Neural cell (in vitro differentiated cells): ENCODE measurements at regions not wholly inside any gene's neighbourhood (a gene's known extent, or its start where the extent isn't known, plus 50 kb on each side); places are given as distances from the start of the nearest gene placed in this dataset.
"Not testable (repeated sequence)": the region's sequence is repeated elsewhere in the genome, so short reads cannot be mapped to it uniquely, and the experiment has no call there.

Source experiments
- H2AFZ ChIP-seq: fragments of 200-600, 300-800 bp; sonication (generic), shearing (Covaris generic); 2 replicates; pipeline ENCODE4 v1.6.0; 2014; ENCODE audit warnings: low read depth, mild to moderate bottlenecking, antibody characterized with exemption, low read length, moderate library complexity
- H3F3A ChIP-seq: fragments of 200-600 bp; shearing (Covaris generic); 2 replicates; pipeline ENCODE4 v1.6.1; 2016; ENCODE audit warnings: mild to moderate bottlenecking, moderate library complexity, mixed read lengths, antibody characterized with exemption, low read length; ENCODE audit not compliant: insufficient read depth, poor library complexity, severe bottlenecking
- H3K27ac ChIP-seq: fragments of 200-600, 300-800 bp; sonication (generic), shearing (Covaris generic); 2 replicates; pipeline ENCODE4 v1.5.1; 2014; ENCODE audit warnings: mild to moderate bottlenecking, low read length, moderate library complexity
- H3K27me3 ChIP-seq: fragments of 300-800, 200-600 bp; sonication (generic), shearing (Covaris generic); 2 replicates; pipeline ENCODE4 v1.6.0; 2014; ENCODE audit warnings: mild to moderate bottlenecking, low read depth, low read length, moderate library complexity; ENCODE audit not compliant: insufficient read depth
- H3K36me3 ChIP-seq: fragments of 300-800, 200-600 bp; sonication (generic), shearing (Covaris generic); 2 replicates; pipeline ENCODE4 v1.5.1; 2014; ENCODE audit warnings: mild to moderate bottlenecking, antibody characterized with exemption, low read length, moderate library complexity; ENCODE audit not compliant: insufficient read depth
- H3K4me2 ChIP-seq: fragments of 300-800, 200-600 bp; sonication (generic), shearing (Covaris generic); 2 replicates; pipeline ENCODE4 v1.6.0; 2014; ENCODE audit warnings: mild to moderate bottlenecking, low read length
- H3K4me3 ChIP-seq: fragments of 300-800, 200-600 bp; sonication (generic), shearing (Covaris generic); 2 replicates; pipeline ENCODE4 v1.5.1; 2014; ENCODE audit warnings: mild to moderate bottlenecking, low read length, moderate library complexity
- H3K79me2 ChIP-seq: fragments of 200-600 bp; shearing (Covaris generic); replicated peaks from 2 replicates; pipeline ENCODE4 v1.6.0; 2014; ENCODE audit warnings: mild to moderate bottlenecking, low read length, moderate library complexity; ENCODE audit not compliant: insufficient read depth
- H3K9ac ChIP-seq: fragments of 300-800, 200-600 bp; sonication (generic), shearing (Covaris generic); 2 replicates; pipeline ENCODE4 v1.6.1; 2016; ENCODE audit warnings: mild to moderate bottlenecking, low read length, mixed read lengths
- H3K9me2 ChIP-seq: fragments of 200-600 bp; shearing (Covaris generic); 2 replicates; pipeline ENCODE4 v1.6.1; 2016; ENCODE audit warnings: mild to moderate bottlenecking, low read length, mixed read lengths; ENCODE audit not compliant: insufficient read depth
- H3K9me3 ChIP-seq: fragments of 200-600, 300-800 bp; sonication (generic), shearing (Covaris generic); 2 replicates; pipeline ENCODE4 v1.6.1; 2016; ENCODE audit warnings: mild to moderate bottlenecking, mixed run types, low read length, moderate library complexity, mixed read lengths
- H4K20me1 ChIP-seq: fragments of 200-600 bp; shearing (Covaris generic); 2 replicates; pipeline ENCODE4 v1.6.1; 2016; ENCODE audit warnings: mild to moderate bottlenecking, mixed run types; ENCODE audit not compliant: insufficient read depth
- CTCF ChIP-seq: fragments of 450-650 bp; IDR thresholded peaks from 2 replicates; pipeline ENCODE4 v1.5.1; 2014; ENCODE audit warnings: antibody characterized with exemption, mild to moderate bottlenecking, moderate library complexity; ENCODE audit not compliant: poor library complexity, severe bottlenecking
- EP300 ChIP-seq: fragments of 450-650 bp; conservative IDR thresholded peaks from 2 replicates; pipeline ENCODE4 v1.6.1; 2014; ENCODE audit warnings: antibody characterized with exemption, mild to moderate bottlenecking, moderate library complexity; ENCODE audit not compliant: poor library complexity, severe bottlenecking
- EZH2 ChIP-seq: fragments of 200-600, 300-800 bp; shearing (Covaris generic), sonication (generic); IDR thresholded peaks from 2 replicates; pipeline ENCODE4 v1.6.1; 2014; ENCODE audit warnings: antibody characterized with exemption, low read length, borderline replicate concordance, mild to moderate bottlenecking; ENCODE audit not compliant: insufficient read depth, poor library complexity, severe bottlenecking
- MXI1 ChIP-seq: fragments of 450-650 bp; conservative IDR thresholded peaks from 2 replicates; pipeline ENCODE4 v1.6.1; 2014; ENCODE audit warnings: antibody characterized with exemption, mild to moderate bottlenecking; ENCODE audit not compliant: poor library complexity, severe bottlenecking
- POLR2AphosphoS5 ChIP-seq: IDR thresholded peaks from 2 replicates; pipeline ENCODE4 v1.6.1; 2012
- RAD21 ChIP-seq: fragments of 450-650 bp; conservative IDR thresholded peaks from 2 replicates; pipeline ENCODE4 v1.6.1; 2014; ENCODE audit warnings: antibody characterized with exemption, mild to moderate bottlenecking, moderate library complexity
- SMC3 ChIP-seq: fragments of 450-650 bp; conservative IDR thresholded peaks from 2 replicates; pipeline ENCODE4 v1.6.1; 2014; ENCODE audit warnings: antibody characterized with exemption, mild to moderate bottlenecking, moderate library complexity; ENCODE audit not compliant: poor library complexity
- TAF1 ChIP-seq: IDR thresholded peaks from 2 replicates; pipeline ENCODE4 v1.6.1; 2012; ENCODE audit warnings: low read depth
- TF ChIP-seq, protein P1 (sequence below): IDR thresholded peaks from 2 replicates; pipeline ENCODE4 v1.6.1; 2012; ENCODE audit warnings: borderline replicate concordance

DNA sequence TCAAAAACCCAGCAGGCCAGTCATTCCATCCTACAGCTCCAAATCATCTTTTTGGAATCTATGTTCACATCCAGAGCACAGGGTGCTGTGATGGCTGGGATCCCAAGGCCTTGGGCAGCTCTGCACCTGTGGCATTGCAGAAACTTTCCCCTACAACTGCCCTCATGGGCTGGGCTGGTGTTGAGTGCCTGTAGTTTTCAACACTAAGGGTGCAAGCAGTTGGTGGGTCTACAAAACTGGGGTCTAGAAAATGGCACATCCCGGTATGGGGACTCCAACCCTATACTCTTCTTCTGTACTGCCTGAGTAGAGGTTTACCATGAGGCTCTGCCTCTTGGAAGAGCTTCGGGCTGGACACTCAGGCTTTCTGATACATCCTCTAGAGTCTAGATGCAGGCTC lies 95.2 kb upstream of the TEKT4 start:
- H3K9ac ChIP-seq: no peak overlapping the region
- no peaks in the 10 kb centered on the region for H3K27me3 ChIP-seq
- TF ChIP-seq SMC3 (no peak), POLR2AphosphoS5 (no peak), CTCF (no peak), EP300 (no peak), RAD21 (no peak), TAF1 (no peak), EZH2 (no peak), MXI1 (no peak)
- TF ChIP-seq, protein P1, sequence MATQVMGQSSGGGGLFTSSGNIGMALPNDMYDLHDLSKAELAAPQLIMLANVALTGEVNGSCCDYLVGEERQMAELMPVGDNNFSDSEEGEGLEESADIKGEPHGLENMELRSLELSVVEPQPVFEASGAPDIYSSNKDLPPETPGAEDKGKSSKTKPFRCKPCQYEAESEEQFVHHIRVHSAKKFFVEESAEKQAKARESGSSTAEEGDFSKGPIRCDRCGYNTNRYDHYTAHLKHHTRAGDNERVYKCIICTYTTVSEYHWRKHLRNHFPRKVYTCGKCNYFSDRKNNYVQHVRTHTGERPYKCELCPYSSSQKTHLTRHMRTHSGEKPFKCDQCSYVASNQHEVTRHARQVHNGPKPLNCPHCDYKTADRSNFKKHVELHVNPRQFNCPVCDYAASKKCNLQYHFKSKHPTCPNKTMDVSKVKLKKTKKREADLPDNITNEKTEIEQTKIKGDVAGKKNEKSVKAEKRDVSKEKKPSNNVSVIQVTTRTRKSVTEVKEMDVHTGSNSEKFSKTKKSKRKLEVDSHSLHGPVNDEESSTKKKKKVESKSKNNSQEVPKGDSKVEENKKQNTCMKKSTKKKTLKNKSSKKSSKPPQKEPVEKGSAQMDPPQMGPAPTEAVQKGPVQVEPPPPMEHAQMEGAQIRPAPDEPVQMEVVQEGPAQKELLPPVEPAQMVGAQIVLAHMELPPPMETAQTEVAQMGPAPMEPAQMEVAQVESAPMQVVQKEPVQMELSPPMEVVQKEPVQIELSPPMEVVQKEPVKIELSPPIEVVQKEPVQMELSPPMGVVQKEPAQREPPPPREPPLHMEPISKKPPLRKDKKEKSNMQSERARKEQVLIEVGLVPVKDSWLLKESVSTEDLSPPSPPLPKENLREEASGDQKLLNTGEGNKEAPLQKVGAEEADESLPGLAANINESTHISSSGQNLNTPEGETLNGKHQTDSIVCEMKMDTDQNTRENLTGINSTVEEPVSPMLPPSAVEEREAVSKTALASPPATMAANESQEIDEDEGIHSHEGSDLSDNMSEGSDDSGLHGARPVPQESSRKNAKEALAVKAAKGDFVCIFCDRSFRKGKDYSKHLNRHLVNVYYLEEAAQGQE: no peak
- H3K4me3 ChIP-seq: no peak overlapping the region
- no peaks in the 10 kb centered on the region for H4K20me1 ChIP-seq
- no peak overlapping the region for H3K27ac ChIP-seq
- no peak overlapping the region for H3K4me2 ChIP-seq
- no peaks in the 10 kb centered on the region for H3F3A ChIP-seq
- no peaks in the 10 kb centered on the region for H3K36me3 ChIP-seq
- no peaks in the 10 kb centered on the region for H3K9me2 ChIP-seq
- H2AFZ ChIP-seq: no peak overlapping the region
- no peaks in the 10 kb centered on the region for H3K9me3 ChIP-seq
- no peaks in the 10 kb centered on the region for H3K79me2 ChIP-seq

GRCh38 chr2:94785105-94785504 lies 86.1 kb upstream of the TEKT4 start:
- not testable (repeated sequence) for H3F3A ChIP-seq, H3K9ac ChIP-seq, H3K79me2 ChIP-seq, H4K20me1 ChIP-seq, H3K9me3 ChIP-seq, H3K4me2 ChIP-seq, H3K9me2 ChIP-seq, H3K27ac ChIP-seq, H2AFZ ChIP-seq, H3K27me3 ChIP-seq, H3K4me3 ChIP-seq, H3K36me3 ChIP-seq

DNA sequence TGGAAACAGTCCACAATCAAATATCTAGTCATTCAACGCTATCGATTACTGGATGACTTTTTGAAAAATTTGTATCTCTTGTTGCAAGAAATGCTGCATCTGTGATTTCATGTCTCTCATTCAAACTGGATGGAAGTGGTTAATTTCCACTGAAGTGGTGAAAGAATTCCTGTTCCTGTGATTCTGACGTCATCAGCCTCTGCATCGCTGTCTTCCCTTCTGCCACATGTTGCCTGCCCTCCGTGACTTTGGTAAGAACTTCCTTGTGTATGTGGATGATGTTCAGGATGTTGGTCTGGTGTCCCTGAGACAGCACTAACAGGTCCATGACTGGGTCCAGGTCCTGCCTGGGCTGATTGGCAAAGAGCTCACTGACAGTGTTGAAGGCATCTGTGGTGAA lies 84.8 kb upstream of the TEKT4 start:
- not testable (repeated sequence) for H3K4me3 ChIP-seq, H4K20me1 ChIP-seq, H3K9ac ChIP-seq, H3K9me2 ChIP-seq, H3K36me3 ChIP-seq, H3K27me3 ChIP-seq, H2AFZ ChIP-seq, H3K27ac ChIP-seq, H3F3A ChIP-seq, H3K4me2 ChIP-seq, H3K9me3 ChIP-seq, H3K79me2 ChIP-seq

- not testable (repeated sequence) for H3K4me3 ChIP-seq, H3K9me3 ChIP-seq, H3K36me3 ChIP-seq, H2AFZ ChIP-seq, H3K27ac ChIP-seq, H3K79me2 ChIP-seq, H3K9ac ChIP-seq, H3F3A ChIP-seq, H3K4me2 ChIP-seq, H3K9me2 ChIP-seq, H4K20me1 ChIP-seq, H3K27me3 ChIP-seq
Observed at GRCh38 chr2:94790169-94790568, 81.1 kb upstream of the TEKT4 start.
